ENCODE measurements at regions not wholly inside any gene's neighbourhood (a gene's known extent, or its start where the extent isn't known, plus 50 kb on each side); places are given as distances from the start of the nearest gene placed in this dataset.
A peak's percentile ranks its signal among the peaks of the same experiment; 100 is the strongest.

GRCh38 chr2:23286758-23287704, 97.9 kb upstream of the KLHL29 start:
- DNase-seq = no peak

- no peak for DNase-seq
Observed at GRCh38 chr2:23289671-23290070, 95.3 kb upstream of the KLHL29 start.

- DNase-seq = no peak
Observed at GRCh38 chr2:23291239-23291638, 93.7 kb upstream of the KLHL29 start.

GRCh38 chr2:23292024-23292423, 93.0 kb upstream of the KLHL29 start:
- no peak for DNase-seq

- DNase-seq = no peak
Observed at GRCh38 chr2:23293063-23293462, 91.9 kb upstream of the KLHL29 start.

GRCh38 chr2:23293731-23294130, 91.2 kb upstream of the KLHL29 start:
- DNase-seq = no peak

GRCh38 chr2:23294238-23294637, 90.7 kb upstream of the KLHL29 start:
- no peak for DNase-seq

- DNase-seq = no peak
Observed at GRCh38 chr2:23296691-23297090, 88.3 kb upstream of the KLHL29 start.

- no peak for DNase-seq
Observed at GRCh38 chr2:23297112-23297511, 87.9 kb upstream of the KLHL29 start.

- DNase-seq = no peak
Observed at GRCh38 chr2:23298551-23298950, 86.4 kb upstream of the KLHL29 start.

- no peak for DNase-seq
Observed at GRCh38 chr2:23299476-23300195, 85.3 kb upstream of the KLHL29 start.

GRCh38 chr2:23301136-23301535, 83.8 kb upstream of the KLHL29 start:
- DNase-seq = no peak

GRCh38 chr2:23302591-23302990, 82.4 kb upstream of the KLHL29 start:
- no peak for DNase-seq

- no peak for DNase-seq
Observed at GRCh38 chr2:23306401-23306800, 78.6 kb upstream of the KLHL29 start.

- DNase-seq = no peak
Observed at GRCh38 chr2:23311186-23311585, 73.8 kb upstream of the KLHL29 start.

GRCh38 chr2:23312996-23313606, 71.9 kb upstream of the KLHL29 start:
- DNase-seq = peak; percentile 43 to 57

GRCh38 chr2:23314687-23315086, 70.3 kb upstream of the KLHL29 start:
- no peak for DNase-seq

GRCh38 chr2:23320058-23320457, 64.9 kb upstream of the KLHL29 start:
- DNase-seq = no peak

- DNase-seq = no peak
Observed at GRCh38 chr2:23321751-23322150, 63.2 kb upstream of the KLHL29 start.

GRCh38 chr2:23322567-23323197, 62.3 kb upstream of the KLHL29 start:
- DNase-seq = no peak

GRCh38 chr2:23323198-23323916, 61.6 kb upstream of the KLHL29 start:
- DNase-seq = no peak

GRCh38 chr2:23323917-23324680, 60.9 kb upstream of the KLHL29 start:
- DNase-seq = no peak
